ENCODE measurements at regions not wholly inside any gene's neighbourhood (a gene's known extent, or its start where the extent isn't known, plus 50 kb on each side); places are given as distances from the start of the nearest gene placed in this dataset.

GRCh38 chr5:129392681-129393080 lies 67.4 kb upstream of the ADAMTS19 start:
- no peak for DNase-seq
- Mint-ChIP-seq H3K4me1 (no peaks in the 10 kb centered on the region), H3K4me3 (no peak overlapping the region), H3K27me3 (no peaks in the 10 kb centered on the region), H3K27ac (no peak overlapping the region), H3K9me3 (ENCODE audit: insufficient read depth) (peaks cover 5% of the 10 kb centered on the region)
- no peak for ATAC-seq (ENCODE audit: low read depth)
- Histone ChIP-seq H3K79me2 (ENCODE audit: control insufficient read depth, insufficient read depth, low read length) (no peaks in the 10 kb centered on the region), H3K4me1 (ENCODE audit: control insufficient read depth in 2 of 2, insufficient read depth in 2 of 2, low read length in 2 of 2) (no peaks in the 10 kb centered on the region), H3K4me2 (replicated peaks; ENCODE audit: low read depth, low read length, poor library complexity, severe bottlenecking) (no peak overlapping the region), H2AFZ (ENCODE audit: insufficient read depth, low read depth, low read length, poor library complexity, severe bottlenecking) (no peak overlapping the region), H3K27ac (ENCODE audit: low read length in 2 of 2) (no peak overlapping the region), H3K36me3 (replicated peaks in 1 of 2; ENCODE audit: control extremely low read depth in 1 of 2, control insufficient read depth in 1 of 2, extremely low read depth in 1 of 2, insufficient read depth in 2 of 2, low read length in 1 of 2) (no peaks in the 10 kb centered on the region), H3K9me3 (ENCODE audit: control extremely low read depth in 1 of 3, control insufficient read depth in 2 of 3, insufficient read depth in 1 of 3, low read length in 2 of 3) (peaks cover 0 to 2% (median 0%) of the 10 kb centered on the region in 3 donors), H3K4me3 (ENCODE audit: control extremely low read depth in 1 of 5, extremely low read depth in 1 of 5, insufficient read depth in 1 of 5, low read depth in 2 of 5, low read length in 4 of 5) (no peak overlapping the region), H3K9ac (ENCODE audit: low read length) (no peak overlapping the region), H4K20me1 (ENCODE audit: control insufficient read depth, insufficient read depth, low read length, poor library complexity, severe bottlenecking) (no peaks in the 10 kb centered on the region), H3K27me3 (replicated peaks in 1 of 4; ENCODE audit: control extremely low read depth in 1 of 4, control insufficient read depth in 3 of 4, insufficient read depth in 4 of 4, low read length in 3 of 4) (no peaks in the 10 kb centered on the region)
- no peak for TF ChIP-seq EZH2 (IDR thresholded peaks at IDR 0.05; ENCODE audit: borderline replicate concordance, insufficient read depth, low read depth, low read length, poor library complexity, severe bottlenecking)
- TF ChIP-seq, protein P1, sequence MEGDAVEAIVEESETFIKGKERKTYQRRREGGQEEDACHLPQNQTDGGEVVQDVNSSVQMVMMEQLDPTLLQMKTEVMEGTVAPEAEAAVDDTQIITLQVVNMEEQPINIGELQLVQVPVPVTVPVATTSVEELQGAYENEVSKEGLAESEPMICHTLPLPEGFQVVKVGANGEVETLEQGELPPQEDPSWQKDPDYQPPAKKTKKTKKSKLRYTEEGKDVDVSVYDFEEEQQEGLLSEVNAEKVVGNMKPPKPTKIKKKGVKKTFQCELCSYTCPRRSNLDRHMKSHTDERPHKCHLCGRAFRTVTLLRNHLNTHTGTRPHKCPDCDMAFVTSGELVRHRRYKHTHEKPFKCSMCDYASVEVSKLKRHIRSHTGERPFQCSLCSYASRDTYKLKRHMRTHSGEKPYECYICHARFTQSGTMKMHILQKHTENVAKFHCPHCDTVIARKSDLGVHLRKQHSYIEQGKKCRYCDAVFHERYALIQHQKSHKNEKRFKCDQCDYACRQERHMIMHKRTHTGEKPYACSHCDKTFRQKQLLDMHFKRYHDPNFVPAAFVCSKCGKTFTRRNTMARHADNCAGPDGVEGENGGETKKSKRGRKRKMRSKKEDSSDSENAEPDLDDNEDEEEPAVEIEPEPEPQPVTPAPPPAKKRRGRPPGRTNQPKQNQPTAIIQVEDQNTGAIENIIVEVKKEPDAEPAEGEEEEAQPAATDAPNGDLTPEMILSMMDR (IDR thresholded peaks at IDR 0.05): no peak
- WGBS (ENCODE audit: insufficient coverage): 100% methylated on average over 1 of the region's 6 CpGs
- intact Hi-C loops (cut with micrococcal nuclease): no loop called here
- ChIA-PET POLR2A (no interaction called here), CTCF (no interaction called here)

GRCh38 chr5:129395247-129395646 lies 64.9 kb upstream of the ADAMTS19 start:
- H3K9me3 ChIP-seq (ENCODE audit: control extremely low read depth in 1 of 3, control insufficient read depth in 2 of 3, insufficient read depth in 1 of 3, low read length in 2 of 3): no peaks in the 10 kb centered on the region
- intact Hi-C loops (cut with micrococcal nuclease): no loop called here
- H3K27ac ChIP-seq (ENCODE audit: low read length in 2 of 2): no peak overlapping the region
- H3K4me3 ChIP-seq (ENCODE audit: control extremely low read depth in 1 of 5, extremely low read depth in 1 of 5, insufficient read depth in 1 of 5, low read depth in 2 of 5, low read length in 4 of 5): no peak overlapping the region
- no peaks in the 10 kb centered on the region for H3K4me1 ChIP-seq (ENCODE audit: control insufficient read depth in 2 of 2, insufficient read depth in 2 of 2, low read length in 2 of 2)
- ATAC-seq (ENCODE audit: low read depth) (no peak), DNase-seq (no peak)
- Mint-ChIP-seq H3K27ac (no peak overlapping the region), H3K4me1 (no peaks in the 10 kb centered on the region), H3K27me3 (no peaks in the 10 kb centered on the region), H3K4me3 (no peak overlapping the region), H3K9me3 (ENCODE audit: insufficient read depth) (peaks cover 5% of the 10 kb centered on the region)
- no peak overlapping the region for H2AFZ ChIP-seq (ENCODE audit: insufficient read depth, low read depth, low read length, poor library complexity, severe bottlenecking)
- H3K79me2 ChIP-seq (ENCODE audit: control insufficient read depth, insufficient read depth, low read length): no peaks in the 10 kb centered on the region
- WGBS (ENCODE audit: insufficient coverage): 83% methylated on average over 1 of the region's 5 CpGs
- H3K27me3 ChIP-seq (replicated peaks in 1 of 4; ENCODE audit: control extremely low read depth in 1 of 4, control insufficient read depth in 3 of 4, insufficient read depth in 4 of 4, low read length in 3 of 4): no peaks in the 10 kb centered on the region
- H3K9ac ChIP-seq (ENCODE audit: low read length): no peak overlapping the region
- no peaks in the 10 kb centered on the region for H3K36me3 ChIP-seq (replicated peaks in 1 of 2; ENCODE audit: control extremely low read depth in 1 of 2, control insufficient read depth in 1 of 2, extremely low read depth in 1 of 2, insufficient read depth in 2 of 2, low read length in 1 of 2)
- no peak for TF ChIP-seq EZH2 (IDR thresholded peaks at IDR 0.05; ENCODE audit: borderline replicate concordance, insufficient read depth, low read depth, low read length, poor library complexity, severe bottlenecking)
- TF ChIP-seq, protein P1 (IDR thresholded peaks at IDR 0.05): no peak
- H3K4me2 ChIP-seq (replicated peaks; ENCODE audit: low read depth, low read length, poor library complexity, severe bottlenecking): no peak overlapping the region
- CTCF ChIA-PET: no interaction called here
- POLR2A ChIA-PET: no interaction called here
- H4K20me1 ChIP-seq (ENCODE audit: control insufficient read depth, insufficient read depth, low read length, poor library complexity, severe bottlenecking): no peaks in the 10 kb centered on the region
